ENCODE measurements at regions not wholly inside any gene's neighbourhood (a gene's known extent, or its start where the extent isn't known, plus 50 kb on each side); places are given as distances from the start of the nearest gene placed in this dataset.

DNA sequence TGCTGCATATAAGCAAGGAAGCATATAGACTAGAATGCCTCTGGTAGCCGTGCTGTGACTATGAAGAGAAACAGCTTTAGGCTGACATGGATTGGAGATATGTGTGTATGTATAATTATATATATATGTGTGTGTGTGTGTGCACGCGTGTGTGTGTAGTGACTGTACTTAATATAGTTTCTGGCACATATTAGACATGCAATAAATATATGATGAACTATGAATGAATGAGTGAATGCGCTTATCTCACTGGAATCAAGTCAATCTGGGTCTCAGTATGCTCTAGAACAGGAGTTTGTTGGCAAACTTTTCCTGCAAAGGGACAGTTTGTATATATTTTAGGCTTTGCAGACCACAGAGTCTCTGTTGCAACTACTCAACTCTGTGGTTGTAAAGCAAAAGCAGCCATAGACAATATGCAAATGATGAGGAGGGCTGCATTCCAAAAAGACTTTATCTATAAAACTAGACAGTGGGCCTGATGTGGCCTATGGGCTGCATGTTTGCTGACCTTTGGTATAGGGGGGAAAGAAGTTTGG is 482.9 kb upstream of the USP24 start:
- H3K4me3 ChIP-seq (ENCODE audit: low read length): no peak overlapping the region
- no peaks in the 10 kb centered on the region for H3K9me3 ChIP-seq (replicated peaks; ENCODE audit: low read length)
- H3K36me3 ChIP-seq (ENCODE audit: insufficient read depth, low read length): no peaks in the 10 kb centered on the region
- peaks cover 54% of the 10 kb centered on the region for H3K4me1 ChIP-seq (ENCODE audit: control insufficient read depth, insufficient read depth, low read length)
- H3K9ac ChIP-seq (ENCODE audit: low read depth, low read length): no peak overlapping the region
- H3K4me2 ChIP-seq (ENCODE audit: low read length): no peak overlapping the region
- no peaks in the 10 kb centered on the region for H3K27me3 ChIP-seq (ENCODE audit: control insufficient read depth, insufficient read depth, low read length)

- Histone ChIP-seq H3K36me3 (ENCODE audit: insufficient read depth, low read length) (no peaks in the 10 kb centered on the region), H3K4me3 (ENCODE audit: low read length) (no peak overlapping the region), H3K27me3 (ENCODE audit: control insufficient read depth, insufficient read depth, low read length) (no peaks in the 10 kb centered on the region), H3K4me1 (ENCODE audit: control insufficient read depth, insufficient read depth, low read length) (peaks cover 54% of the 10 kb centered on the region), H3K9ac (ENCODE audit: low read depth, low read length) (peak overlapping the region; percentile 77), H3K9me3 (replicated peaks; ENCODE audit: low read length) (no peaks in the 10 kb centered on the region), H3K4me2 (ENCODE audit: low read length) (no peak overlapping the region)
Observed at GRCh38 chr1:55696891-55697290, 481.7 kb upstream of the USP24 start.

DNA sequence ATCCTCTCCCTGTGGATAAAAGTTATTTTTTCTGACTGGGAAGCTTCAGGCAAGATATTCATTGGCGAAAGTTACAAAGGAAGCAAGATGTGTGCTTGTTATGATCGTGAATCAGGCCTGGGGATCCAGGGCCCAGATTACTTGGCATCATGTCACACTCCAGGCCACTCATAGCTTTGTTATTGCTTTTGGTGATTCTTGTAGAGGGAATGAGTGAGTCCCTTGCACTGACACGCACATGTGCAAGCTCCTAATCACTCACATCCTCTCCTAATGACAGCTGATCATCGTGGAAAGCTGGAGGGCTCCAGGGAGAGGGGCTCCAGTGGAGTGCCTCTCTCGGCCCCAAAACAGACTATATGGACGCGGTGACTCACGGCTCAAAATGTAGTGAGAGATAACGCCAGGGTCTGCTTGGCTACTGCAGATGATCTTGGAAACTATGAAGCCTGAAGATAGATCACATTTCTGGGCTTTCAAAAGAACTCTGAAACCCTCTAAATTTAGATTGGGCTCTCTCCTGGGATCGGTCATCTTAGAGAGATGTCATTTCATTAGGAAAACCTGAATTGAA is 481.1 kb upstream of the USP24 start:
- Histone ChIP-seq H3K9ac (ENCODE audit: low read depth, low read length) (peak overlapping the region; percentile 77), H3K4me3 (ENCODE audit: low read length) (no peak overlapping the region), H3K27me3 (ENCODE audit: control insufficient read depth, insufficient read depth, low read length) (no peaks in the 10 kb centered on the region), H3K4me1 (ENCODE audit: control insufficient read depth, insufficient read depth, low read length) (peaks cover 54% of the 10 kb centered on the region), H3K4me2 (ENCODE audit: low read length) (no peak overlapping the region), H3K36me3 (ENCODE audit: insufficient read depth, low read length) (no peaks in the 10 kb centered on the region), H3K9me3 (replicated peaks; ENCODE audit: low read length) (no peaks in the 10 kb centered on the region)

DNA sequence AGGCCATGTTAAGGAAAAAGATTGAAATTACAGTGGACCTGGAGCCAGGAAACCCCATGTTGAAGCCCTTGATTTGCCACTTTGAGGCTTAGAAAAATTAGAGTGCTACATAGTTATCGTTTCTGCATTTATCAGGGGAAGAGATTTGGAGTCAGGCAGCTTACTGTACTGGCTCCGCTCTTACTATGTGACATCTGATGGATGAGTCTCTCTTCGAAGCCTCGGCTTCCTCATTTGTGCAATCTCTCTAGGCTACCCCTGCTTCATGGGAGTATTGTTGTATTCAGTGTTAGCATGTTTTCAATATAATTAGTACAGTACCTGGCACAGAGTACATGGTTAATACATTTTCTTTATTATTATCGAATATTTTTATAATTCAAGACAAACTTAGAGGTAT is 480.4 kb upstream of the USP24 start:
- Histone ChIP-seq H3K4me2 (ENCODE audit: low read length) (no peak overlapping the region), H3K36me3 (ENCODE audit: insufficient read depth, low read length) (no peaks in the 10 kb centered on the region), H3K4me1 (ENCODE audit: control insufficient read depth, insufficient read depth, low read length) (peaks cover 48% of the 10 kb centered on the region), H3K27me3 (ENCODE audit: control insufficient read depth, insufficient read depth, low read length) (no peaks in the 10 kb centered on the region), H3K9ac (ENCODE audit: low read depth, low read length) (peak overlapping the region; percentile 77), H3K9me3 (replicated peaks; ENCODE audit: low read length) (no peaks in the 10 kb centered on the region), H3K4me3 (ENCODE audit: low read length) (no peak overlapping the region)

DNA sequence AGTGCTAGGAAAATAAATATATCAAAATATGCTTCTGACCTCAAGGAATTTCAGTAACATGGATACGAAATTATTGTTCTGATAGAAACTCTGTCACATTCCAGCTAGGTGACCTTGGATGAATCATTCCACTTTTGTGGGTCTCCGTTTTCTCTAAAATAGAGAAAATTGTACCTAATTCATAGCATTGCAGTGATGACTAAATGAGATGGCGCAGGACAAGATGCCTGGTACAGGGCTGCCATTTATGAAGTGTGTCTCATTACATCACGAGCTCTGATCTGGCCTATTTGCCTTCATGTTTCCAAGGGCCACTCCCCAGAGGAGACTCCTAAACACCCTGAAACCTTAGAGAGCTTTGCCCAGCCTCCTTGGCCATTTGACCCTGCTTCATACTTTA is 480.0 kb upstream of the USP24 start:
- no peak overlapping the region for H3K4me2 ChIP-seq (ENCODE audit: low read length)
- peak overlapping the region; percentile 77 for H3K9ac ChIP-seq (ENCODE audit: low read depth, low read length)
- H3K4me1 ChIP-seq (ENCODE audit: control insufficient read depth, insufficient read depth, low read length): peaks cover 44% of the 10 kb centered on the region
- H3K36me3 ChIP-seq (ENCODE audit: insufficient read depth, low read length): no peaks in the 10 kb centered on the region
- H3K9me3 ChIP-seq (replicated peaks; ENCODE audit: low read length): no peaks in the 10 kb centered on the region
- no peak overlapping the region for H3K4me3 ChIP-seq (ENCODE audit: low read length)
- no peaks in the 10 kb centered on the region for H3K27me3 ChIP-seq (ENCODE audit: control insufficient read depth, insufficient read depth, low read length)

DNA sequence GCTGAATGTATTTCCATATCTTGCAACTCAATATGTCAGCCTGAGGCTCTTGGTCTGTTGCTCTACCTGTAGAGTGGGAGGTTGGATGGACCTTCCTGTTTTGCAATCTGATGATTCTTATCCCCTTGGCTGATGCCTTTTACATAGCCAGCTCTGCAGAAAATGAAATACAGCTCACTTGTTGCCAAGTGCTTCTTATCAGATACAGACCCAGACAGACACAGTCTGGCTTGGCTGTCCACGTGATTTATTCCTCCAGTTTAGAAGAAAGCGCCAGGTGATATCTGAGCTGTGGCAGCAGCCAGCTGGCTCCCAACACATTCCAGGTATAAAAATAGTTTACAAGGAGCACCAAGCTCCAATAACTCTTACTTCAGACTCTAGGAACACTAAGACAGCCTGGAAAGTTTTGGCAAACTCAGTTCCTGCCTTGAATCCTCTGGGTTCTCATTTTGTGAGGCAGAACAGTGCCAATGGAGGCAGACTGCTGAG is 479.2 kb upstream of the USP24 start:
- H3K9ac ChIP-seq (ENCODE audit: low read depth, low read length): no peak overlapping the region
- H3K27me3 ChIP-seq (ENCODE audit: control insufficient read depth, insufficient read depth, low read length): no peaks in the 10 kb centered on the region
- H3K4me1 ChIP-seq (ENCODE audit: control insufficient read depth, insufficient read depth, low read length): peaks cover 36% of the 10 kb centered on the region
- no peak overlapping the region for H3K4me3 ChIP-seq (ENCODE audit: low read length)
- no peaks in the 10 kb centered on the region for H3K36me3 ChIP-seq (ENCODE audit: insufficient read depth, low read length)
- no peak overlapping the region for H3K4me2 ChIP-seq (ENCODE audit: low read length)
- H3K9me3 ChIP-seq (replicated peaks; ENCODE audit: low read length): no peaks in the 10 kb centered on the region

DNA sequence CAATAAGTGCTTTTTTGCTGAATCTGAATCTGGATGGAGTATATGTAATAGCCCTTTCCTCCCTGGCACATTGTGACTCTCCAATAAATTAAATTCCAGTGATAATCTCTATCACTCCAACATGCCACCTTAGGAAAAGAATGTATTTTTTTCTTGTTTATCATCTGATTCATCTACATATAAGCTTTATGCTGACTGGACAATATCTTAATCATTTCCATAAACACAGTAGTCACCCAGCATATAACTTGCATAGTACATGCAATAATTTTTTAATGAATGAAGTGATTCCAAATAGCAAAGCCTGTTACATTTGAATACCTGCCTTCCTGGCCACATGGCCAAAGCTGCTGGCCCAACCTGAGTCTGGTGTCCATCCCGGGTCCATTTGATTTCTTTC is 477.6 kb upstream of the USP24 start:
- peaks cover 31% of the 10 kb centered on the region for H3K4me1 ChIP-seq (ENCODE audit: control insufficient read depth, insufficient read depth, low read length)
- no peak overlapping the region for H3K9ac ChIP-seq (ENCODE audit: low read depth, low read length)
- no peak overlapping the region for H3K4me2 ChIP-seq (ENCODE audit: low read length)
- H3K27me3 ChIP-seq (ENCODE audit: control insufficient read depth, insufficient read depth, low read length): no peaks in the 10 kb centered on the region
- H3K9me3 ChIP-seq (replicated peaks; ENCODE audit: low read length): no peaks in the 10 kb centered on the region
- no peaks in the 10 kb centered on the region for H3K36me3 ChIP-seq (ENCODE audit: insufficient read depth, low read length)
- no peak overlapping the region for H3K4me3 ChIP-seq (ENCODE audit: low read length)

GRCh38 chr1:55690366-55690765 is 475.2 kb upstream of the USP24 start:
- no peak overlapping the region for H3K4me2 ChIP-seq (ENCODE audit: low read length)
- H3K9me3 ChIP-seq (replicated peaks; ENCODE audit: low read length): no peaks in the 10 kb centered on the region
- no peak overlapping the region for H3K9ac ChIP-seq (ENCODE audit: low read depth, low read length)

DNA sequence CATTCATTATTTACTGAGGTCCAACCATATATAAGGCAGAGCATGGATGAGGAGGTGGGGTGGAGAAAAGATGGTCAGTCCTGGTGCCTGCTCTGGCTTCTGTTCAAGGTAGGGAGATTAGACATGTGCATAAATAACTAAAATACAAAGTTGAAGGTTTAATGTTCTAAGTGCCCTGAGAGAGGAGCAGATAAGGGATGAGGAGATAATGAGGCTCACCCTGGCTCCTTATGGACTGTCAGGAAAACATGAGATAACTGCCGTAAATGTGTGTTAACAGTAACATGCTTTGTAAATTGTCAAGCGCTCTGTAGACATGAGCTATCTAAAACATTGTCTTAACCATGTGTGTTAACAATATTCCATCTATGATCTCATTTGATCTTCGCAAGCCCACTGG is 474.6 kb upstream of the USP24 start:
- H3K4me2 ChIP-seq (ENCODE audit: low read length): no peak overlapping the region
- H3K36me3 ChIP-seq (ENCODE audit: insufficient read depth, low read length): no peaks in the 10 kb centered on the region
- peaks cover 11% of the 10 kb centered on the region for H3K4me1 ChIP-seq (ENCODE audit: control insufficient read depth, insufficient read depth, low read length)
- no peak overlapping the region for H3K4me3 ChIP-seq (ENCODE audit: low read length)
- no peaks in the 10 kb centered on the region for H3K9me3 ChIP-seq (replicated peaks; ENCODE audit: low read length)
- H3K27me3 ChIP-seq (ENCODE audit: control insufficient read depth, insufficient read depth, low read length): no peaks in the 10 kb centered on the region
- H3K9ac ChIP-seq (ENCODE audit: low read depth, low read length): no peak overlapping the region

More at GRCh38 chr1:55690366-55690765, 475.2 kb upstream of the USP24 start:
- H3K27me3 ChIP-seq (ENCODE audit: control insufficient read depth, insufficient read depth, low read length): no peaks in the 10 kb centered on the region
- no peaks in the 10 kb centered on the region for H3K36me3 ChIP-seq (ENCODE audit: insufficient read depth, low read length)
- peaks cover 13% of the 10 kb centered on the region for H3K4me1 ChIP-seq (ENCODE audit: control insufficient read depth, insufficient read depth, low read length)
- no peak overlapping the region for H3K4me3 ChIP-seq (ENCODE audit: low read length)

GRCh38 chr1:55685560-55685959 is 470.4 kb upstream of the USP24 start:
- no peak overlapping the region for H3K4me2 ChIP-seq (ENCODE audit: low read length)
- no peaks in the 10 kb centered on the region for H3K36me3 ChIP-seq (ENCODE audit: insufficient read depth, low read length)
- H3K4me1 ChIP-seq (ENCODE audit: control insufficient read depth, insufficient read depth, low read length): peaks cover 17% of the 10 kb centered on the region
- no peak overlapping the region for H3K4me3 ChIP-seq (ENCODE audit: low read length)
- no peaks in the 10 kb centered on the region for H3K9me3 ChIP-seq (replicated peaks; ENCODE audit: low read length)
- H3K27me3 ChIP-seq (ENCODE audit: control insufficient read depth, insufficient read depth, low read length): no peaks in the 10 kb centered on the region
- H3K9ac ChIP-seq (ENCODE audit: low read depth, low read length): no peak overlapping the region

GRCh38 chr1:55684131-55684650 is 469.0 kb upstream of the USP24 start:
- Histone ChIP-seq H3K4me2 (ENCODE audit: low read length) (no peak overlapping the region), H3K9ac (ENCODE audit: low read depth, low read length) (no peak overlapping the region), H3K9me3 (replicated peaks; ENCODE audit: low read length) (no peaks in the 10 kb centered on the region), H3K4me1 (ENCODE audit: control insufficient read depth, insufficient read depth, low read length) (peaks cover 21% of the 10 kb centered on the region), H3K27me3 (ENCODE audit: control insufficient read depth, insufficient read depth, low read length) (no peaks in the 10 kb centered on the region), H3K36me3 (ENCODE audit: insufficient read depth, low read length) (no peaks in the 10 kb centered on the region), H3K4me3 (ENCODE audit: low read length) (no peak overlapping the region)

DNA sequence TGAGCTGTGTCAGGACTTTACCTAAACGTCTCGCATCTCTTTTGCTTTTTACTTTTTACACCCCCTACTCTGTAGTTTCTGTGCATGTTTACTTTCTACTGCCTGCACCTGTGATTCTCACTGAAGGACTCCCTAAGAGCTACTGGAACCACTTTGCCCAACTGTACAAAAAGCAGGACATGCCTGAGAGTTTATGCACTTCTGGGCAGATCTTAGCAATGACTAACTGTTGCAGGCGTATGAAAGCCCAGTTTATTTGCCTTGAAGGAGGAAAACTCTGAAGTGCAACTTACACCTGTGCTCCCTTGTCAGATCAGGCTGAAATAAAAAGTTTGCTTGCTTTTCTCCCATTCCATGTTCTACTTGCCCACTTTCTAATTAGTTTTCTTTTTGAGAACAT is 467.0 kb upstream of the USP24 start:
- peaks cover 21% of the 10 kb centered on the region for H3K4me1 ChIP-seq (ENCODE audit: control insufficient read depth, insufficient read depth, low read length)
- H3K9ac ChIP-seq (ENCODE audit: low read depth, low read length): no peak overlapping the region
- no peaks in the 10 kb centered on the region for H3K27me3 ChIP-seq (ENCODE audit: control insufficient read depth, insufficient read depth, low read length)
- H3K9me3 ChIP-seq (replicated peaks; ENCODE audit: low read length): no peaks in the 10 kb centered on the region
- no peaks in the 10 kb centered on the region for H3K36me3 ChIP-seq (ENCODE audit: insufficient read depth, low read length)
- H3K4me2 ChIP-seq (ENCODE audit: low read length): no peak overlapping the region
- no peak overlapping the region for H3K4me3 ChIP-seq (ENCODE audit: low read length)
